Globus pallidus (tissue), 1 donor: ENCODE measurements at regions not wholly inside any gene's neighbourhood (a gene's known extent, or its start where the extent isn't known, plus 50 kb on each side); places are given as distances from the start of the nearest gene placed in this dataset.

Experiments
- DNase-seq: peaks from one replicate; pipeline ENCODE4 v3.0.0-alpha.2; 2015; ENCODE audit warnings: low spot score

- no peak for DNase-seq
These were observed 151.4 kb upstream of the ETV3 start for GRCh38 chr1:157289424-157290105.

- no peak for DNase-seq
These were observed 150.8 kb upstream of the ETV3 start for GRCh38 chr1:157288996-157289395.

- no peak for DNase-seq
These were observed 150.3 kb upstream of the ETV3 start for GRCh38 chr1:157288492-157288891.

GRCh38 chr1:157288006-157288405 lies 149.8 kb upstream of the ETV3 start:
- DNase-seq: no peak

- DNase-seq: no peak
These were observed 149.3 kb upstream of the ETV3 start for GRCh38 chr1:157287462-157287861.

GRCh38 chr1:157286646-157287420 lies 148.6 kb upstream of the ETV3 start:
- no peak for DNase-seq

GRCh38 chr1:157286096-157286495 lies 147.9 kb upstream of the ETV3 start:
- no peak for DNase-seq

GRCh38 chr1:157284451-157284850 lies 146.3 kb upstream of the ETV3 start:
- no peak for DNase-seq

GRCh38 chr1:157279802-157280140 lies 141.6 kb upstream of the ETV3 start:
- no peak for DNase-seq

- no peak for DNase-seq
These were observed 141.1 kb upstream of the ETV3 start for GRCh38 chr1:157279138-157279801.

- DNase-seq: no peak
These were observed 140.4 kb upstream of the ETV3 start for GRCh38 chr1:157278383-157279137.

GRCh38 chr1:157277913-157278312 lies 139.7 kb upstream of the ETV3 start:
- no peak for DNase-seq

GRCh38 chr1:157277281-157277680 lies 139.1 kb upstream of the ETV3 start:
- DNase-seq: no peak

GRCh38 chr1:157274698-157275534 lies 136.7 kb upstream of the ETV3 start:
- no peak for DNase-seq

- DNase-seq: no peak
These were observed 134.7 kb upstream of the ETV3 start for GRCh38 chr1:157272729-157273524.

- no peak for DNase-seq
These were observed 134.1 kb upstream of the ETV3 start for GRCh38 chr1:157272264-157272663.

- no peak for DNase-seq
These were observed 132.6 kb upstream of the ETV3 start for GRCh38 chr1:157270705-157271274.

GRCh38 chr1:157269656-157270375 lies 131.6 kb upstream of the ETV3 start:
- DNase-seq: peak; percentile 18

- no peak for DNase-seq
These were observed 124.7 kb upstream of the ETV3 start for GRCh38 chr1:157262891-157263290.

- DNase-seq: no peak
These were observed 124.2 kb upstream of the ETV3 start for GRCh38 chr1:157262422-157262821.
